Urothelium cell line (cell line): ENCODE measurements at regions not wholly inside any gene's neighbourhood (a gene's known extent, or its start where the extent isn't known, plus 50 kb on each side); places are given as distances from the start of the nearest gene placed in this dataset.
A peak's percentile ranks its signal among the peaks of the same experiment; 100 is the strongest.

Source experiments
- DNase-seq: peaks from one replicate; pipeline ENCODE4 v3.0.0; 2011; ENCODE audit warnings: low spot score, mixed read lengths
- FAIRE-seq: peaks from 2 replicates; lab custom pipeline; 2011; peaks lifted over from hg19 to GRCh38; lab: Jason Lieb, UNC

- FAIRE-seq (no peak), DNase-seq (no peak)
These were observed 51.0 kb downstream of the FAT4 start for GRCh38 chr4:125365731-125366130.

DNA sequence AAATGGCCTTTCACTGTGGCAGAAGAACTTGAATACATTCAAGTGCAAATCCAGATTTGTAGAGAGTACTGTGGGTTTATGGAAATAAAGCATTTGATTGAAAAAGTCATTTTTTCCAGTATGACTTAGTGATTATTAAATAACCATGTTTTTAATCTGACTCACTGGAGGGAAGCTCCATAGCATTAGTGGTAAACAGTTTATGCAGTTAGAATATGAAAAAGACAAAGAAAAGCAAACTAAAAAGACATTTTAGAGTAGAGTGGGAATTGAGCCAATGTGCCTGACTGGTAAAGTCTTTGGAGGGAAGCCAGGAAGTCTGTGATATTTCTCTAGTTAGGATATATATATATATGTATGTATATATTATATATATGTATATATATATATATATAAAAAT, 53.4 kb downstream of the FAT4 start:
- FAIRE-seq: no peak
- no peak for DNase-seq

- DNase-seq: no peak
These were observed 53.9 kb downstream of the FAT4 start for GRCh38 chr4:125368671-125369081.

GRCh38 chr4:125369098-125369497, 54.3 kb downstream of the FAT4 start:
- no peak for DNase-seq

More at GRCh38 chr4:125368671-125369081, 53.9 kb downstream of the FAT4 start:
- FAIRE-seq: no peak

GRCh38 chr4:125370478-125370877, 55.7 kb downstream of the FAT4 start:
- no peak for DNase-seq
- no peak for FAIRE-seq

More at GRCh38 chr4:125369098-125369497, 54.3 kb downstream of the FAT4 start:
- FAIRE-seq: no peak

GRCh38 chr4:125382995-125383394, 68.2 kb downstream of the FAT4 start:
- FAIRE-seq: no peak
- DNase-seq: no peak

GRCh38 chr4:125387770-125388169, 73.0 kb downstream of the FAT4 start:
- DNase-seq (no peak), FAIRE-seq (no peak)

- DNase-seq: no peak
- FAIRE-seq: no peak
These were observed 73.9 kb downstream of the FAT4 start for GRCh38 chr4:125388613-125389012.

DNA sequence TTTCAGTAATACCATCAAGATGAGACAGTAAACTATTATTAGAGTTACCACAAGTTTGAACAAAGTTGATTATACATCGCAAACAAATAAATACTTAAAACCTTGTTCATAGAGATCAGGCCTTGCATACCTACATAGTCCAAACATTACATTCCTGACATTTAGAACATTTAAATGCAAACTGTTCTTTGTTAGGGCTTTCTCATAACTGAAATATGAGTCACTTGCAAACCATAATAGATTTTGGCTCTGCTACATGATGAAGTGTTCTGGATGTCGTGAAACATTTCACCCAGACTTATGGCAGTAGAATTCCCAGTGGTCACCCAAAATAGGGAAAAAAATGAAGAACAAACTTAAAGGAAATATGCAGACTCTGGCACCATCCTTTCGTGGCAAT, 75.0 kb downstream of the FAT4 start:
- DNase-seq (peak; percentile 54), FAIRE-seq (no peak)

GRCh38 chr4:125390126-125390525, 75.4 kb downstream of the FAT4 start:
- no peak for FAIRE-seq
- DNase-seq: peak; percentile 20

DNA sequence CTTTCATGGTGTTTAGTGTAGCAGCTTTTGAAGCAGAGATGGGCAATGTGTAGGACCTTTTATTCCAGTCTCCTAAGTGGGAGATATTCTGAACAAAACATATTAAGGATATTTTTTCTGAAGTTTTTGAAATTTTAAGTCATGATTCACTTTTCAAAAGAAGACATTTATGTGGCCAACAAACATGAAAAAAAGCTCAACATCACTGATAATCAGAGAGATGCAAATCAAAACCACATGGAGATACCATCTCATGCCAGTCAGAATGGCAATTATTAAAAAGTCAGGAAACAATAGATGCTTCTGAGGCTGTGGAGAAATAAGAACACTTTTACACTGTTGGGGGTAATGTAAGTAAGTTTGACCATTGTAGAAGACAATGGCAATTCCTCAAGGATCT, 76.0 kb downstream of the FAT4 start:
- FAIRE-seq (no peak), DNase-seq (no peak)

GRCh38 chr4:125392694-125393093, 77.9 kb downstream of the FAT4 start:
- no peak for FAIRE-seq

GRCh38 chr4:125393825-125394224, 79.1 kb downstream of the FAT4 start:
- FAIRE-seq (no peak), DNase-seq (no peak)

More at GRCh38 chr4:125392694-125393093, 77.9 kb downstream of the FAT4 start:
- no peak for DNase-seq

DNA sequence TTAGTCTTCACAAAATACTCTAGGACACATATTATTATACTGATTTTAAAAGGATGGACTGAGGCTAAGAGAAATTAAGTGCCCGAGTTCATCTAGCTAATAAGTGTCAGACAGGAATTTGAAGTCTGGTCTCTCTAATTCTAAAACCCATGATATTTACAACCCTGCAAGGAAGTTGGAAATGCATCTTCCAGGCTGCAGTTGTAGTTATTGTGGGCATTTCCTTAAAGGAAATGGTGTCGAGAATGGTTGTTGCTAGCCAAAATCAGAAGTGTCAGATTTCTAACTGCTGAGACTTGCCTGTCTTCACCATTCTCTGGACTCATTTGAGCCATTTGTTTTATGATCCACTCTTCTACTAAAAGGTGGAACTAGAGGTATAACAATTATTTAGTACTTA, 82.5 kb downstream of the FAT4 start:
- FAIRE-seq: no peak

GRCh38 chr4:125398263-125399002, 83.7 kb downstream of the FAT4 start:
- no peak for FAIRE-seq
- DNase-seq: no peak

More for the DNA sequence above, 82.5 kb downstream of the FAT4 start:
- DNase-seq: no peak

GRCh38 chr4:125400756-125401155, 86.0 kb downstream of the FAT4 start:
- no peak for DNase-seq
- FAIRE-seq: no peak

DNA sequence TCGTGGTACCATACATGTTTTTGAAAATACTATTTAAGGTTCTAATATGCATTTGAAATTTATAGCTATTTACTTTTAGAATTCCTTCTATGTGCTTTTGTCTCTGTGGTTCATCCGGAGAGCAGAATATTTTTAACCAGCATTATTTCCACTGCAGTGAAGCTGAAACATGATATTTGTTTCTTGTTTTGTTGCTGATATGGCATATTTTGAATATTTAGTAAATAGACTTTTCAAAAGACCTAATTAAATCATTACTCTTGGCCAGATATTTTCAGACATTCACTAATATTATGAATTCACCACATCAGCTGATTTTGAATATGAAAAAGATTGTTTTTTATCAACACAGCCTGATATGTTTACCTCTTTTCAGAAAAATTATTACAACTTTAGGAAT, 87.0 kb downstream of the FAT4 start:
- FAIRE-seq: no peak
- DNase-seq: no peak

DNA sequence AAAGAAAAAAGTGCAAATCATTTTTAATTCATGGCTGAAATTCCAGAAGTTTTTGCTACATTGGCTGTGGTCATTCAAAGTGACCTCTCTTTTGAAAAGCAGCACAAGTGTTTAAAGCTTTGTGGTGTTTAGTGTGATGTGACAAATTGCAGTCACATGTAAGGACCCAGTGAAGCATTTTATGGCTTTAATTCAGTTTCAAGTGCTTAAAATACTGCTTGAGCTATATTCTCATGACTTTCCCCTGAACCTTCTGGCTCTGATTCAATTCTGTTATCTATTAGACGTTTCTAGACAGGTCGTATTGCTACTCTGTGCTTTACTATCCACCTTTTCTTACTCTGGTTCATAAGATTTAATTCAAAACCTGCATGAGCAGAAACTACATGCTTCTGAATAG, 105.8 kb downstream of the FAT4 start:
- no peak for DNase-seq
- FAIRE-seq: no peak

DNA sequence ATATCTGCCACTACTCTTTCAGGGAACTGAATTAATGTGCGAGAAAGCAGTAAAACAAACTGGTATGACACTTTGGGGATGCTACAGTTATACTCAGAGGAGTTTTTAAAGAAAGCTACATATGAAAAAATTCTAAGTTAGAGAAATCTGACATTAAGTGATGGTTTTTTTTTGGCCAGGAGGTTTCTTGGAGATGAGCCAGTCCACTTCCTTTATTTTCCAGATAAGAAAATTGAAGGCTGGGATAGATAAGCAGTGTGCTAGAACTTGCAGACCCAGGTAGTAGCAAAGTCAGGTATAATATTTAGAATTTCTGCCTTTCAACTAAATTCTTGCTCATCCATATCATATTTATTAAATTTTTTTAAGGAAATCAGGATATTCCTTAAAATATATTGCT, 106.8 kb downstream of the FAT4 start:
- FAIRE-seq (no peak), DNase-seq (no peak)

GRCh38 chr4:125423124-125423523, 108.4 kb downstream of the FAT4 start:
- FAIRE-seq (no peak), DNase-seq (no peak)

- FAIRE-seq (no peak), DNase-seq (no peak)
These were observed 114.1 kb downstream of the FAT4 start for GRCh38 chr4:125428832-125429231.

GRCh38 chr4:125430086-125430485, 115.3 kb downstream of the FAT4 start:
- DNase-seq: no peak
- FAIRE-seq: no peak

DNA sequence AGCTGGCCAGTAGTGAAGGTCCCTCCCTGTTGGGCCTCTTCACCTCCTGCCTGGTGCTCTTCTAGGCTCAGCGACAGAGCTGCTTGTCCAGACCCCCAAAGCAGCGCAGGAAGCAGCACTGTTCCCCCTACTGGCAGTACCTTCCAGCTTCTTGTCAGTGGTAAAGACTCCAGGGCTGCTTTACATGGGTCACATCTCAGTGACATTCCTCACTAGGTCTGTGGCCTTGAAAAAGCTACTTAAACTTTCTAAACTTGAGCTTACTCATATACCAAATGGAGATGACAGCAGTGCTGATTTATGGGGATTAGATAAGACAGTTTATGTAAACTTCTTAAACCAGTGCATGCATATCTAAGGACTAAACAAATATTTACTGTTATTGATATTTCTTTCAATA, 117.3 kb downstream of the FAT4 start:
- FAIRE-seq (no peak), DNase-seq (no peak)
